ENCODE measurements at regions not wholly inside any gene's neighbourhood (a gene's known extent, or its start where the extent isn't known, plus 50 kb on each side); places are given as distances from the start of the nearest gene placed in this dataset.

GRCh38 chr3:187810021-187810446, 64.8 kb upstream of the BCL6 start:
- Histone ChIP-seq H3K9ac (ENCODE audit: low read length in 3 of 3) (no peak overlapping the region), H3K27me3 (ENCODE audit: control insufficient read depth, insufficient read depth, low read length) (no peaks in the 10 kb centered on the region), H3K36me3 (ENCODE audit: control insufficient read depth in 2 of 3, insufficient read depth in 3 of 3, low read length in 3 of 3) (no peaks in the 10 kb centered on the region), H3K9me3 (ENCODE audit: control insufficient read depth in 2 of 3, insufficient read depth in 1 of 3, low read length in 3 of 3) (no peaks in the 10 kb centered on the region), H3K4me1 (ENCODE audit: control insufficient read depth in 2 of 3, insufficient read depth in 2 of 3, low read depth in 1 of 3, low read length in 3 of 3) (peaks cover 3 to 6% (median 6%) of the 10 kb centered on the region in 3 donors), H3K27ac (ENCODE audit: low read depth in 2 of 2, low read length in 2 of 2) (no peak overlapping the region), H3K4me3 (ENCODE audit: low read length in 3 of 3) (no peak overlapping the region)
- no peak for TF ChIP-seq CTCF (IDR thresholded peaks at IDR 0.05; ENCODE audit: borderline replicate concordance, extremely low read depth, insufficient read depth)
- FAIRE-seq (no peak), DNase-seq (peak in 1 of 5 donors; percentile 37)
- intact Hi-C loops (cut with DNase I), result no loop called here

GRCh38 chr3:187811585-187812250, 66.5 kb upstream of the BCL6 start:
- intact Hi-C loops (cut with DNase I), result no loop called here
- no peaks in the 10 kb centered on the region for H3K9me3 ChIP-seq (ENCODE audit: control insufficient read depth in 2 of 3, insufficient read depth in 1 of 3, low read length in 3 of 3)
- no peak overlapping the region for H3K27ac ChIP-seq (ENCODE audit: low read depth in 2 of 2, low read length in 2 of 2)
- H3K9ac ChIP-seq (ENCODE audit: low read length in 3 of 3), result no peak overlapping the region
- FAIRE-seq (no peak), DNase-seq (no peak)
- no peak for TF ChIP-seq CTCF (IDR thresholded peaks at IDR 0.05; ENCODE audit: borderline replicate concordance, extremely low read depth, insufficient read depth)
- H3K27me3 ChIP-seq (ENCODE audit: control insufficient read depth, insufficient read depth, low read length), result no peaks in the 10 kb centered on the region
- no peak overlapping the region for H3K4me3 ChIP-seq (ENCODE audit: low read length in 3 of 3)
- H3K4me1 ChIP-seq (ENCODE audit: control insufficient read depth in 2 of 3, insufficient read depth in 2 of 3, low read depth in 1 of 3, low read length in 3 of 3), result peaks cover 3 to 6% (median 6%) of the 10 kb centered on the region in 3 donors
- H3K36me3 ChIP-seq (ENCODE audit: control insufficient read depth in 2 of 3, insufficient read depth in 3 of 3, low read length in 3 of 3), result no peaks in the 10 kb centered on the region

GRCh38 chr3:187812496-187812895, 67.2 kb upstream of the BCL6 start:
- DNase-seq (no peak), FAIRE-seq (no peak)
- no peaks in the 10 kb centered on the region for H3K36me3 ChIP-seq (ENCODE audit: control insufficient read depth in 2 of 3, insufficient read depth in 3 of 3, low read length in 3 of 3)
- peaks cover 0 to 1% (median 0%) of the 10 kb centered on the region in 3 donors for H3K9me3 ChIP-seq (ENCODE audit: control insufficient read depth in 2 of 3, insufficient read depth in 1 of 3, low read length in 3 of 3)
- intact Hi-C loops (cut with DNase I), result no loop called here
- TF ChIP-seq CTCF (IDR thresholded peaks at IDR 0.05; ENCODE audit: borderline replicate concordance, extremely low read depth, insufficient read depth), result no peak
- H3K4me1 ChIP-seq (ENCODE audit: control insufficient read depth in 2 of 3, insufficient read depth in 2 of 3, low read depth in 1 of 3, low read length in 3 of 3), result peaks cover 3 to 6% (median 6%) of the 10 kb centered on the region in 3 donors
- no peak overlapping the region for H3K9ac ChIP-seq (ENCODE audit: low read length in 3 of 3)
- no peak overlapping the region for H3K4me3 ChIP-seq (ENCODE audit: low read length in 3 of 3)
- H3K27ac ChIP-seq (ENCODE audit: low read depth in 2 of 2, low read length in 2 of 2), result no peak overlapping the region
- no peaks in the 10 kb centered on the region for H3K27me3 ChIP-seq (ENCODE audit: control insufficient read depth, insufficient read depth, low read length)

Measured in kidney (tissue), 13 donors.